ENCODE measurements at regions not wholly inside any gene's neighbourhood (a gene's known extent, or its start where the extent isn't known, plus 50 kb on each side); places are given as distances from the start of the nearest gene placed in this dataset.

GRCh38 chr10:123484722-123485121 lies 181.4 kb upstream of the GPR26 start:
- TF ChIP-seq CTCF (IDR thresholded peaks at IDR 0.05) (no peak), POLR2A (IDR thresholded peaks at IDR 0.05) (no peak)

All from esophagus squamous epithelium (tissue), 4 donors.